ENCODE measurements at regions not wholly inside any gene's neighbourhood (a gene's known extent, or its start where the extent isn't known, plus 50 kb on each side); places are given as distances from the start of the nearest gene placed in this dataset.

DNA sequence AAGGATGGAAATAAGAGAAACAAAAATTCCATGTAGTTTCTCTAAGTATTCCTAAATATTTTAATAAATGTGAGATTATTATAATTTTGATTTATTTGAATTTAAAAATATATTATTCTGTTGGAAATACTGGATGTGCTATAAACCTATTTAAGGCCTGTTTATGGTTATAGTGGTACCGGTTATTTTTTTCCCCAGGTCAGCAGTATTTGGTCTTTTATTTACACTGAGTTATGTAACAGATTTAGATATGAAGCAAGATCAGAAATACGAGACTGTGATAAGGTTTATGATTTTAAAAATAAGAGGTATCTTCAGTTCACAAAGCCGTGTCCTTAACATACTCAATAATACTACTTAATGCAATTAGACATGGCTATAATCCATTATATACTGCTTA lies 634.3 kb upstream of the POU3F2 start:
- TF ChIP-seq POLR2A (IDR thresholded peaks at IDR 0.05), result no peak
- TF ChIP-seq, protein P1, sequence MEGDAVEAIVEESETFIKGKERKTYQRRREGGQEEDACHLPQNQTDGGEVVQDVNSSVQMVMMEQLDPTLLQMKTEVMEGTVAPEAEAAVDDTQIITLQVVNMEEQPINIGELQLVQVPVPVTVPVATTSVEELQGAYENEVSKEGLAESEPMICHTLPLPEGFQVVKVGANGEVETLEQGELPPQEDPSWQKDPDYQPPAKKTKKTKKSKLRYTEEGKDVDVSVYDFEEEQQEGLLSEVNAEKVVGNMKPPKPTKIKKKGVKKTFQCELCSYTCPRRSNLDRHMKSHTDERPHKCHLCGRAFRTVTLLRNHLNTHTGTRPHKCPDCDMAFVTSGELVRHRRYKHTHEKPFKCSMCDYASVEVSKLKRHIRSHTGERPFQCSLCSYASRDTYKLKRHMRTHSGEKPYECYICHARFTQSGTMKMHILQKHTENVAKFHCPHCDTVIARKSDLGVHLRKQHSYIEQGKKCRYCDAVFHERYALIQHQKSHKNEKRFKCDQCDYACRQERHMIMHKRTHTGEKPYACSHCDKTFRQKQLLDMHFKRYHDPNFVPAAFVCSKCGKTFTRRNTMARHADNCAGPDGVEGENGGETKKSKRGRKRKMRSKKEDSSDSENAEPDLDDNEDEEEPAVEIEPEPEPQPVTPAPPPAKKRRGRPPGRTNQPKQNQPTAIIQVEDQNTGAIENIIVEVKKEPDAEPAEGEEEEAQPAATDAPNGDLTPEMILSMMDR (IDR thresholded peaks at IDR 0.05), result no peak
